Ovary (tissue), 7 donors: ENCODE measurements at regions not wholly inside any gene's neighbourhood (a gene's known extent, or its start where the extent isn't known, plus 50 kb on each side); places are given as distances from the start of the nearest gene placed in this dataset.

Experiments
- DNase-seq, 5 donors: peaks; one replicate each; pipeline ENCODE4 v3.0.0-alpha.2; 2019 to 2020
- H3K27ac ChIP-seq, 2 donors: fragments of 200-600 bp; one replicate each; pipeline versions ENCODE4 v1.5.1 to v1.8.0; 2019 to 2022
- H3K27me3 ChIP-seq: fragments of 200-600 bp; one replicate; pipeline ENCODE4 v1.8.0; 2022
- H3K36me3 ChIP-seq: fragments of 200-600 bp; sonication (generic); one replicate; pipeline ENCODE4 v1.5.1; 2019
- H3K4me1 ChIP-seq: one replicate; pipeline ENCODE4 v1.8.1; 2013; ENCODE audit warnings: mild to moderate bottlenecking, moderate library complexity; ENCODE audit not compliant: insufficient read depth
- H3K4me3 ChIP-seq: fragments of 200-600 bp; sonication (generic); one replicate; pipeline ENCODE4 v1.5.1; 2017
- H3K9me3 ChIP-seq, 2 donors: fragments of 200-600 bp in 1 of 2; sonication (generic) in 1 of 2; one replicate each; pipeline versions ENCODE4 v1.5.1 to v1.8.1; 2013 to 2019; ENCODE audit warnings: mild to moderate bottlenecking in 1 of 2, moderate library complexity in 1 of 2
- EP300 ChIP-seq: sonication (generic); formaldehyde crosslinking; IDR thresholded peaks from one replicate; pipeline ENCODE4 v1.6.1; 2017; ENCODE audit warnings: antibody characterized with exemption
- POLR2A ChIP-seq: fragments of 450-650 bp; IDR thresholded peaks from one replicate; pipeline ENCODE4 v1.6.1; 2017; ENCODE audit warnings: antibody characterized with exemption, mild to moderate bottlenecking, moderate library complexity
- WGBS, 3 donors: extraction: QIAGEN DNeasy Blood & Tissue Kit in 1 of 3; methylation state at CpG; one replicate each; pipeline versions ENCODE4 v1.1.5 to v1.1.7; 2013 to 2017; 5-methylcytosine and 5-hydroxymethylcytosine counted together
- intact Hi-C, 4 donors: fragments of 100-400 bp; cut with DNase I; formaldehyde crosslinking; loops; one replicate each; pipeline versions ENCODE4 v1.11.0 to v1.15.1; 2022 to 2023
- TF ChIP-seq, protein P1 (sequence below), 3 donors: fragments of 450-650 bp in 2 of 3; fragments of 200-600 bp in 1 of 3; IDR thresholded peaks; one replicate each; pipeline versions ENCODE4 v1.5.1 to v1.8.0; 2016 to 2022; ENCODE audit warnings: antibody characterized with exemption in 3 of 3, mild to moderate bottlenecking in 1 of 3
- donor health status: DM: no; HTN: no; CAD: no; lungs with moderate emphysema.
- donor health status: DM: no; HTN: no; CAD: no.
- donor health status: Bipolar disorder and iron deficiency.
- donor health status: DM: no; HTN: no; CAD: no.
- donor health status: DM: yes; HTN: yes; CAD: no.

DNA sequence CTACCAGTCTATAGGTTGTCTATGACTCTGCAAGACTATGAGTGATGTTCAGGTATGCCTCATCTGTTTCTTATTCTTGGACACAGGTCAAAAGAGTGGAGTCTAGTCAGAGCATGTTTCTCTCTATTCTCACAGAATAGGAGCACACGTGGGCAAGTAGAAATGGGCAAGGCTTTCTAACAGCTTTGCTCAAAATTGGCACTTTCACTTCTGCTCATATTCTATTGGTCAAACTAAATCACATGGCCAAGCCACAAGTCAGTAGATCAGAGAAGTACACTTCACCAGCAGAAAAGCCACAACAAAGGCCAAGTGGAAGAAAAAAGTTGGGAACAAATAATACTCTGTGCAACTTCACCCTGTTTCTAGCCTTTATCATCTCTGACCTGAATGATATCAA is 354.5 kb upstream of the SYNCRIP start:
- H3K9me3 ChIP-seq, result no peaks in the 10 kb centered on the region
- DNase-seq, result no peak
- no peak for TF ChIP-seq POLR2A
- TF ChIP-seq, protein P1, sequence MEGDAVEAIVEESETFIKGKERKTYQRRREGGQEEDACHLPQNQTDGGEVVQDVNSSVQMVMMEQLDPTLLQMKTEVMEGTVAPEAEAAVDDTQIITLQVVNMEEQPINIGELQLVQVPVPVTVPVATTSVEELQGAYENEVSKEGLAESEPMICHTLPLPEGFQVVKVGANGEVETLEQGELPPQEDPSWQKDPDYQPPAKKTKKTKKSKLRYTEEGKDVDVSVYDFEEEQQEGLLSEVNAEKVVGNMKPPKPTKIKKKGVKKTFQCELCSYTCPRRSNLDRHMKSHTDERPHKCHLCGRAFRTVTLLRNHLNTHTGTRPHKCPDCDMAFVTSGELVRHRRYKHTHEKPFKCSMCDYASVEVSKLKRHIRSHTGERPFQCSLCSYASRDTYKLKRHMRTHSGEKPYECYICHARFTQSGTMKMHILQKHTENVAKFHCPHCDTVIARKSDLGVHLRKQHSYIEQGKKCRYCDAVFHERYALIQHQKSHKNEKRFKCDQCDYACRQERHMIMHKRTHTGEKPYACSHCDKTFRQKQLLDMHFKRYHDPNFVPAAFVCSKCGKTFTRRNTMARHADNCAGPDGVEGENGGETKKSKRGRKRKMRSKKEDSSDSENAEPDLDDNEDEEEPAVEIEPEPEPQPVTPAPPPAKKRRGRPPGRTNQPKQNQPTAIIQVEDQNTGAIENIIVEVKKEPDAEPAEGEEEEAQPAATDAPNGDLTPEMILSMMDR (IDR thresholded peaks at IDR 0.05), result no peak
- no peak for TF ChIP-seq EP300
- no peaks in the 10 kb centered on the region for H3K27me3 ChIP-seq
- intact Hi-C loops, result no loop called here
- no peaks in the 10 kb centered on the region for H3K36me3 ChIP-seq
- H3K4me3 ChIP-seq, result no peak overlapping the region
- H3K4me1 ChIP-seq, result no peaks in the 10 kb centered on the region
- WGBS, 3 donors, result 78 to 86% (median 82%) methylated on average over 1 of the region's 1 CpG
- no peak overlapping the region for H3K27ac ChIP-seq

DNA sequence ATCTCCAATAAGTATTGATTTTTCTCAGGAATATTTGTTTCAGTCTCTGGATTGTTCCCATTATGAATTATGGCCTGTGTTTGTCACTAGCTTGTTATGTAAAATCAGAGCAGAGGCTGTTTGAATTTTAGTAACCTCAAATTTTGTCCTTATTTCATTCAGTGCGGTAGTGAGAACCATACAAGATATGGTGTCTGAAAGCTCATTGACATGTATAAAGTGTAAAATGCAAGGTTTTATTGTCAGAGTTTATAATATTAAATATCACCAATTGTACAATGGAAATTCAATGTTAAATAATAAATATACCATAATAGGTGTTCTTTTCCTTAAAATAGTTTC is 353.3 kb upstream of the SYNCRIP start:
- Histone ChIP-seq H3K4me1 (no peaks in the 10 kb centered on the region), H3K27ac (no peak overlapping the region), H3K27me3 (no peaks in the 10 kb centered on the region), H3K9me3 (no peaks in the 10 kb centered on the region), H3K4me3 (no peak overlapping the region), H3K36me3 (no peaks in the 10 kb centered on the region)
- 80 to 91% (median 87%) methylated on average over 1 of the region's 1 CpG for WGBS, 3 donors
- intact Hi-C loops, result no loop called here
- no peak for DNase-seq
- TF ChIP-seq POLR2A (no peak), EP300 (no peak)
- TF ChIP-seq, protein P1 (IDR thresholded peaks at IDR 0.05), result no peak

DNA sequence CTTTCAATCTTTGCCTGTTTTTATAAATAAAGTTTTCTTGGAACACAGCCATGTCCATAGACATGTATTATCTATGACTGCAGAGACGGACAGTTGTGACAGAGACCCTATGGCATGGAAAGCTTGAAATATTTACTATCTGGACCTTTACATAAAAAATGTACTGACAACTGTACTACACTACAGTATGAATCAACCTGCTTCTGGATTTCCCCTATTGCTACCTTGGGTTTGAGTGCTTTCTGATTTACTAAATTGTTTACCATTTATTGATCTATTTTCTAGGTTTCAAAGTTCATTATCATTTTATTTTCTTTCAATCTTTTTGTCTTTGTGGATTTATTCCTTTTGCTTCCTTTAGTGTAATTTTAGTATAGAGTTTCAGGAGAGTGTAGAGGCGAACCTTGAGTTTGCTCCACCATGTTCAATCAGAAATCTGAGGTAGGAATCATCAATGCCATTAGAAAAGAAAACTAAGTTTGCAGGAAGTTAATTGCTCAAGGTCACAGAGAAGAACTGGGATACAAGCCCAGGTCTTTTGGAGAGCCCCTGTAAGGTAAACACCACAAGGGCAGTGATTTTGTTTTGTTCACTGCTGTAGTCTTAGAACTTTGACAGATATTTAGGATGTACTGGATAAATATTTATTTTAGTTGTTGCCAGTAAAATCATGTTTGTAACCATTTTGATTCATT is 352.8 kb upstream of the SYNCRIP start:
- Histone ChIP-seq H3K36me3 (no peaks in the 10 kb centered on the region), H3K4me3 (no peak overlapping the region), H3K27ac (no peak overlapping the region), H3K9me3 (no peaks in the 10 kb centered on the region), H3K27me3 (no peaks in the 10 kb centered on the region), H3K4me1 (no peaks in the 10 kb centered on the region)
- TF ChIP-seq, protein P1 (IDR thresholded peaks at IDR 0.05), result no peak
- WGBS, 3 donors, result 90 to 94% (median 93%) methylated on average over 2 of the region's 2 CpGs
- no peak for DNase-seq
- intact Hi-C loops, result no loop called here

DNA sequence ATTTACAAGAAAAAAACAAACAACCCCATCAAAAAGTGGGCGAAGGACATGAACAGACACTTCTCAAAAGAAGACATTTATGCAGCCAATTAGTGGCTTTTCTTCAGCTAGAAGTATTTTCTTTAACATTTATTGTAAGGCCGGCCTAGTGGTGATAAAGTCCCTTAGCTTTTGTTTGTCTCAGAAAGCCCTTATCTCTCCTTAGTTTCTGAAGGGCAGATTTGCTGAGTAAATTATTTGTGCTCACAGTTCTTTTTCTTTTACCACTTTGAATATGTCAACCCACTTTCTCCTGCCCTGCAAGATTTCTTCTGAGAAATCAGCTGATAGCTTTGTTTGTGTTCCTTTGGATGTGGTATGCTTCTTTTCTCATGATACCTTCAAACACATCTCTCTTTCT is 344.0 kb upstream of the SYNCRIP start:
- Histone ChIP-seq H3K36me3 (no peaks in the 10 kb centered on the region), H3K9me3 (no peaks in the 10 kb centered on the region), H3K4me3 (no peak overlapping the region), H3K27me3 (no peaks in the 10 kb centered on the region), H3K27ac (no peak overlapping the region), H3K4me1 (no peaks in the 10 kb centered on the region)
- TF ChIP-seq POLR2A (no peak), EP300 (no peak)
- TF ChIP-seq, protein P1 (IDR thresholded peaks at IDR 0.05), result no peak
- 92 to 95% (median 93%) methylated on average over 2 of the region's 2 CpGs for WGBS, 3 donors
- DNase-seq, result no peak
- intact Hi-C loops, result no loop called here
